ENCODE measurements at regions not wholly inside any gene's neighbourhood (a gene's known extent, or its start where the extent isn't known, plus 50 kb on each side); places are given as distances from the start of the nearest gene placed in this dataset.

- no peak for DNase-seq (ENCODE audit: low spot score)
Measured at GRCh38 chrX:20330545-20330944, 63.8 kb upstream of the RPS6KA3 start.

- DNase-seq (ENCODE audit: low spot score), result no peak
Measured at GRCh38 chrX:20329435-20329834, 62.7 kb upstream of the RPS6KA3 start.

GRCh38 chrX:20325786-20326388 is 59.2 kb upstream of the RPS6KA3 start:
- DNase-seq (ENCODE audit: low spot score), result no peak

GRCh38 chrX:20322887-20323286 is 56.2 kb upstream of the RPS6KA3 start:
- no peak for DNase-seq (ENCODE audit: low spot score)

GRCh38 chrX:20320461-20321159 is 53.9 kb upstream of the RPS6KA3 start:
- no peak for DNase-seq (ENCODE audit: low spot score)

GRCh38 chrX:20319054-20319453 is 52.3 kb upstream of the RPS6KA3 start:
- DNase-seq (ENCODE audit: low spot score), result no peak

GRCh38 chrX:20317873-20318272 is 51.2 kb upstream of the RPS6KA3 start:
- DNase-seq (ENCODE audit: low spot score), result no peak
